ENCODE measurements at regions not wholly inside any gene's neighbourhood (a gene's known extent, or its start where the extent isn't known, plus 50 kb on each side); places are given as distances from the start of the nearest gene placed in this dataset.

- no CpG with 5 or more reads among the region's 8 CpGs for WGBS (ENCODE audit: insufficient coverage, insufficient read length)
- no peak for DNase-seq (ENCODE audit: low read depth, low spot score)
- Histone ChIP-seq H3K4me3 (ENCODE audit: low read length) (no peak overlapping the region), H3K9me3 (ENCODE audit: control insufficient read depth, insufficient read depth, low read length) (no peaks in the 10 kb centered on the region; the same call in 1 of the 2 replicates), H3K27me3 (ENCODE audit: control insufficient read depth, insufficient read depth, low read length) (no peaks in the 10 kb centered on the region), H3K27ac (ENCODE audit: low read length) (no peak overlapping the region), H3K4me1 (ENCODE audit: control insufficient read depth, insufficient read depth, low read length) (no peaks in the 10 kb centered on the region), H3K36me3 (ENCODE audit: control insufficient read depth, insufficient read depth, low read length) (no peaks in the 10 kb centered on the region)
Measured at GRCh38 chr10:36373424-36374096, 731.5 kb upstream of the FZD8 start.

GRCh38 chr10:36367362-36367761 lies 725.3 kb upstream of the FZD8 start:
- no peak for DNase-seq (ENCODE audit: low read depth, low spot score)
- Histone ChIP-seq H3K4me1 (ENCODE audit: control insufficient read depth, insufficient read depth, low read length) (no peaks in the 10 kb centered on the region), H3K27me3 (ENCODE audit: control insufficient read depth, insufficient read depth, low read length) (no peaks in the 10 kb centered on the region), H3K4me3 (ENCODE audit: low read length) (no peak overlapping the region), H3K36me3 (ENCODE audit: control insufficient read depth, insufficient read depth, low read length) (no peaks in the 10 kb centered on the region), H3K9me3 (ENCODE audit: control insufficient read depth, insufficient read depth, low read length) (no peaks in the 10 kb centered on the region; the same call in 1 of the 2 replicates), H3K27ac (ENCODE audit: low read length) (no peak overlapping the region)
- WGBS (ENCODE audit: insufficient coverage, insufficient read length), result no CpG with 5 or more reads among the region's 3 CpGs

GRCh38 chr10:36366843-36367242 lies 724.7 kb upstream of the FZD8 start:
- Histone ChIP-seq H3K36me3 (ENCODE audit: control insufficient read depth, insufficient read depth, low read length) (no peaks in the 10 kb centered on the region), H3K4me3 (ENCODE audit: low read length) (no peak overlapping the region), H3K27me3 (ENCODE audit: control insufficient read depth, insufficient read depth, low read length) (no peaks in the 10 kb centered on the region), H3K4me1 (ENCODE audit: control insufficient read depth, insufficient read depth, low read length) (no peaks in the 10 kb centered on the region), H3K9me3 (ENCODE audit: control insufficient read depth, insufficient read depth, low read length) (no peaks in the 10 kb centered on the region; the same call in 1 of the 2 replicates), H3K27ac (ENCODE audit: low read length) (no peak overlapping the region)
- DNase-seq (ENCODE audit: low read depth, low spot score), result no peak

GRCh38 chr10:36366065-36366464 lies 724.0 kb upstream of the FZD8 start:
- DNase-seq (ENCODE audit: low read depth, low spot score), result no peak
- H3K9me3 ChIP-seq (ENCODE audit: control insufficient read depth, insufficient read depth, low read length), result no peaks in the 10 kb centered on the region; the same call in 1 of the 2 replicates
- no peak overlapping the region for H3K27ac ChIP-seq (ENCODE audit: low read length)
- no peaks in the 10 kb centered on the region for H3K4me1 ChIP-seq (ENCODE audit: control insufficient read depth, insufficient read depth, low read length)
- no CpG with 5 or more reads among the region's 2 CpGs for WGBS (ENCODE audit: insufficient coverage, insufficient read length)
- H3K36me3 ChIP-seq (ENCODE audit: control insufficient read depth, insufficient read depth, low read length), result no peaks in the 10 kb centered on the region
- no peak overlapping the region for H3K4me3 ChIP-seq (ENCODE audit: low read length)
- H3K27me3 ChIP-seq (ENCODE audit: control insufficient read depth, insufficient read depth, low read length), result no peaks in the 10 kb centered on the region

- WGBS (ENCODE audit: insufficient coverage, insufficient read length), result no CpG with 5 or more reads among the region's 2 CpGs
- Histone ChIP-seq H3K36me3 (ENCODE audit: control insufficient read depth, insufficient read depth, low read length) (no peaks in the 10 kb centered on the region), H3K27me3 (ENCODE audit: control insufficient read depth, insufficient read depth, low read length) (no peaks in the 10 kb centered on the region), H3K27ac (ENCODE audit: low read length) (no peak overlapping the region), H3K4me1 (ENCODE audit: control insufficient read depth, insufficient read depth, low read length) (no peaks in the 10 kb centered on the region), H3K4me3 (ENCODE audit: low read length) (no peak overlapping the region), H3K9me3 (ENCODE audit: control insufficient read depth, insufficient read depth, low read length) (no peaks in the 10 kb centered on the region)
- no peak for DNase-seq (ENCODE audit: low read depth, low spot score)
Measured at GRCh38 chr10:36362257-36362656, 720.2 kb upstream of the FZD8 start.

GRCh38 chr10:36358736-36359135 lies 716.6 kb upstream of the FZD8 start:
- Histone ChIP-seq H3K9me3 (ENCODE audit: control insufficient read depth, insufficient read depth, low read length) (no peaks in the 10 kb centered on the region), H3K4me1 (ENCODE audit: control insufficient read depth, insufficient read depth, low read length) (no peaks in the 10 kb centered on the region), H3K36me3 (ENCODE audit: control insufficient read depth, insufficient read depth, low read length) (no peaks in the 10 kb centered on the region), H3K4me3 (ENCODE audit: low read length) (no peak overlapping the region), H3K27ac (ENCODE audit: low read length) (no peak overlapping the region), H3K27me3 (ENCODE audit: control insufficient read depth, insufficient read depth, low read length) (no peaks in the 10 kb centered on the region)
- no CpG with 5 or more reads among the region's 3 CpGs for WGBS (ENCODE audit: insufficient coverage, insufficient read length)
- DNase-seq (ENCODE audit: low read depth, low spot score), result no peak

- no CpG with 5 or more reads among the region's 2 CpGs for WGBS (ENCODE audit: insufficient coverage, insufficient read length)
- Histone ChIP-seq H3K4me3 (ENCODE audit: low read length) (no peak overlapping the region), H3K36me3 (ENCODE audit: control insufficient read depth, insufficient read depth, low read length) (no peaks in the 10 kb centered on the region), H3K27ac (ENCODE audit: low read length) (no peak overlapping the region), H3K27me3 (ENCODE audit: control insufficient read depth, insufficient read depth, low read length) (no peaks in the 10 kb centered on the region), H3K9me3 (ENCODE audit: control insufficient read depth, insufficient read depth, low read length) (no peaks in the 10 kb centered on the region), H3K4me1 (ENCODE audit: control insufficient read depth, insufficient read depth, low read length) (no peaks in the 10 kb centered on the region)
- no peak for DNase-seq (ENCODE audit: low read depth, low spot score)
Measured at GRCh38 chr10:36354633-36355032, 712.5 kb upstream of the FZD8 start.

- no peak for DNase-seq (ENCODE audit: low read depth, low spot score)
- WGBS (ENCODE audit: insufficient coverage, insufficient read length), result no CpG with 5 or more reads among the region's 2 CpGs
Measured at GRCh38 chr10:36351159-36351558, 709.1 kb upstream of the FZD8 start.

GRCh38 chr10:36349445-36350078 lies 707.5 kb upstream of the FZD8 start:
- no peak for DNase-seq (ENCODE audit: low read depth, low spot score)
- no peak overlapping the region for H3K4me3 ChIP-seq (ENCODE audit: low read length)
- no peaks in the 10 kb centered on the region for H3K4me1 ChIP-seq (ENCODE audit: control insufficient read depth, insufficient read depth, low read length)
- H3K36me3 ChIP-seq (ENCODE audit: control insufficient read depth, insufficient read depth, low read length), result no peaks in the 10 kb centered on the region
- no peaks in the 10 kb centered on the region for H3K9me3 ChIP-seq (ENCODE audit: control insufficient read depth, insufficient read depth, low read length)
- no peak overlapping the region for H3K27ac ChIP-seq (ENCODE audit: low read length)
- no CpG with 5 or more reads among the region's 8 CpGs for WGBS (ENCODE audit: insufficient coverage, insufficient read length)
- H3K27me3 ChIP-seq (ENCODE audit: control insufficient read depth, insufficient read depth, low read length), result no peaks in the 10 kb centered on the region

More at GRCh38 chr10:36351159-36351558, 709.1 kb upstream of the FZD8 start:
- Histone ChIP-seq H3K27me3 (ENCODE audit: control insufficient read depth, insufficient read depth, low read length) (no peaks in the 10 kb centered on the region), H3K4me1 (ENCODE audit: control insufficient read depth, insufficient read depth, low read length) (no peaks in the 10 kb centered on the region), H3K4me3 (ENCODE audit: low read length) (no peak overlapping the region), H3K9me3 (ENCODE audit: control insufficient read depth, insufficient read depth, low read length) (no peaks in the 10 kb centered on the region), H3K36me3 (ENCODE audit: control insufficient read depth, insufficient read depth, low read length) (no peaks in the 10 kb centered on the region), H3K27ac (ENCODE audit: low read length) (no peak overlapping the region)

- H3K27ac ChIP-seq (ENCODE audit: low read length), result no peak overlapping the region
- H3K4me1 ChIP-seq (ENCODE audit: control insufficient read depth, insufficient read depth, low read length), result no peaks in the 10 kb centered on the region
- DNase-seq (ENCODE audit: low read depth, low spot score), result no peak
- no peaks in the 10 kb centered on the region; the same call in 1 of the 2 replicates for H3K9me3 ChIP-seq (ENCODE audit: control insufficient read depth, insufficient read depth, low read length)
- H3K4me3 ChIP-seq (ENCODE audit: low read length), result no peak overlapping the region
- H3K36me3 ChIP-seq (ENCODE audit: control insufficient read depth, insufficient read depth, low read length), result no peaks in the 10 kb centered on the region
- H3K27me3 ChIP-seq (ENCODE audit: control insufficient read depth, insufficient read depth, low read length), result no peaks in the 10 kb centered on the region
Measured at GRCh38 chr10:36345807-36346206, 703.7 kb upstream of the FZD8 start.

GRCh38 chr10:36345175-36345533 lies 703.1 kb upstream of the FZD8 start:
- DNase-seq (ENCODE audit: low read depth, low spot score), result no peak
- no peaks in the 10 kb centered on the region for H3K27me3 ChIP-seq (ENCODE audit: control insufficient read depth, insufficient read depth, low read length)
- no peaks in the 10 kb centered on the region for H3K4me1 ChIP-seq (ENCODE audit: control insufficient read depth, insufficient read depth, low read length)
- no peak overlapping the region for H3K4me3 ChIP-seq (ENCODE audit: low read length)
- no peak overlapping the region for H3K27ac ChIP-seq (ENCODE audit: low read length)
- no CpG with 5 or more reads among the region's 1 CpG for WGBS (ENCODE audit: insufficient coverage, insufficient read length)
- H3K36me3 ChIP-seq (ENCODE audit: control insufficient read depth, insufficient read depth, low read length), result no peaks in the 10 kb centered on the region
- H3K9me3 ChIP-seq (ENCODE audit: control insufficient read depth, insufficient read depth, low read length), result no peaks in the 10 kb centered on the region; the same call in 1 of the 2 replicates

Data from iPS DF 6.9 (cell line).